ENCODE measurements at regions not wholly inside any gene's neighbourhood (a gene's known extent, or its start where the extent isn't known, plus 50 kb on each side); places are given as distances from the start of the nearest gene placed in this dataset.

- no peak for TF ChIP-seq CTCF (IDR thresholded peaks at IDR 0.05; ENCODE audit: borderline replicate concordance, extremely low read depth, low read length, poor library complexity, severe bottlenecking)
- no peak for TF ChIP-seq EZH2 (IDR thresholded peaks at IDR 0.05; ENCODE audit: borderline replicate concordance, low read depth, low read length, severe bottlenecking)
These were observed 125.8 kb downstream of the SMIM20 start for GRCh38 chr4:26039639-26040359.
